GM18502 (cell line): ENCODE measurements at regions not wholly inside any gene's neighbourhood (a gene's known extent, or its start where the extent isn't known, plus 50 kb on each side); places are given as distances from the start of the nearest gene placed in this dataset.
"Not testable (repeated sequence)": the region's sequence is repeated elsewhere in the genome, so short reads cannot be mapped to it uniquely, and the experiment has no call there.

Experiments used
- ATAC-seq: cut with Tn5 transposase; IDR thresholded peaks from one replicate; pipeline ENCODE4 v1.9.1; 2021; ENCODE audit warnings: mild to moderate bottlenecking; ENCODE audit not compliant: unreplicated experiment, poor library complexity

- ATAC-seq = no peak
These were observed 86.1 kb downstream of the RAP2A start for GRCh38 chr13:97520061-97520460.

DNA sequence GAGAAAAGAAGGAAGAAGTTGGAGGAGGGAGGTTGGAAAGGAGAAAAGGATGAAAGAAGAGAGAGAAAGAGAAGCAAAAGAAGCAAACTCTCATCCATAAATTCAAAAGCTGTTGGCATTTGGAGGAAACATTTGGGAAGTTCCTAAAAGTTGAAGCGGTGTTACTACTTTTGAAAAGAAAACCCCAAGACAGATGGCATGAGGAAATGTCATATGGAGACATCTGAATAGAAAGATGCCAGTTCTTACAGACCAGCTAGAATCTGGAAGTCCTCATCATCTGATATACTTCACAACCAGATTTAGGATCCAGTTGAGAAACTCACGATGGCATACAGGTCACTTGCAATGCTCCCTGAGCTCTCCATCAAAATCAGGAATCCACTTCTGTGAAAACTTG is 86.9 kb downstream of the RAP2A start:
- no peak for ATAC-seq

DNA sequence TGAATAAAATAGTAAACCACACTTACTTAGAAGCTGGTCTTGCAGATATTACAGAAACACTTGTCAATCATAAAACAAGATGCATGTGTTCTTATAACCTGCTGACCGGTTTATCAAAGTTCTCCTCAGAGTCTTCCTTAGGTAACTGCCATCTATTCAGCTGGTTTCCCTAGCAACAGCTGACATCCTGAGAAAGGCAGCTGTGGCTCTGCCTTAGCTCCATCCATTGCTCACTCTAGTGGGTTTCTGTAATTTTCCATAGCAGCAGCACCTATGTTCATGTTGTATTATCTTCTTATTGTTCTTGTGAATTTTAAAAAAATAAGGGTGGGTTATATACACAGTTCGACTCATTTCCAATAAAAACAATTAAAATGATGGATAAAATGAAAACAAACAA is 87.8 kb downstream of the RAP2A start:
- no peak for ATAC-seq

DNA sequence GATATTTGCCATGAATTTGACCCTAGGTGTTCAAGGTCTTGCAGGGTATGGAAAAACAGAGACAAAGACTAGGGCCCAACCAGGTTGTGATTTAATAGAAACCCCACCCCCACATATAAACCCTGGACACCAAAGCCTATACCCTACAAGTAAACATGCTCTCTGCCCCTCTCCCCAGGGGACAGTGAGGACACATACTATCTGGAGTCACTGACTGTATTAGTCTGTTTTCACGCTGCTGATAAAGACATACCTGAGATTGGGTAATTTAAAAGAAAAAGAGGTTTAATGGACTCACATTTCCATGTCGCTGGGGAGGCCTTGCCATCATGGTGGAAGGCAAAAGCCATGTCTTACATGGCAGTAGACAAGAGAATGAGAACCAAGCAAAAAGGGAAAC is 88.3 kb downstream of the RAP2A start:
- ATAC-seq = no peak

- no peak for ATAC-seq
These were observed 92.6 kb downstream of the RAP2A start for GRCh38 chr13:97526556-97526955.

GRCh38 chr13:97528518-97528917 is 94.5 kb downstream of the RAP2A start:
- ATAC-seq = no peak

GRCh38 chr13:97534540-97534939 is 100.6 kb downstream of the RAP2A start:
- no peak for ATAC-seq

DNA sequence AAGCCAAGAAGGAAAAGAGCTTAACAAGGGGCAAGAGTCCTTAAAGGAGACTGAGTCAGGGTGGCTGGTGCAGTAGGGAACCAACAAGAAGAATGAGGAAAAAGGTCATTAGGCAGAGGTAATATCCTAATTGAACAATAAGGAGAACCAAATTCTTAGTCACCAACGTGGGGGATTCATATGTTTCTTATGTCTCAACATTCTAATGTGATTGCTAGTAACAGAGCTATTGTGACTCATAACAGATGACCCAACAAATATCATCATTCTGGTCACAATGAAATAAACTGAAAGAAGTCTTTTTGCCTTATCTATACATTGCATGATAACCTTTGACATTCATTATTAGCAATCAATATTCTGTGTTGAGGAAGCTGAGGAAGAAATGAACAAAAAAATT is 101.6 kb downstream of the RAP2A start:
- ATAC-seq = no peak

GRCh38 chr13:97537110-97537509 is 103.1 kb downstream of the RAP2A start:
- peak; percentile 78 for ATAC-seq

- ATAC-seq = no peak
These were observed 104.2 kb downstream of the RAP2A start for GRCh38 chr13:97538203-97538602.

DNA sequence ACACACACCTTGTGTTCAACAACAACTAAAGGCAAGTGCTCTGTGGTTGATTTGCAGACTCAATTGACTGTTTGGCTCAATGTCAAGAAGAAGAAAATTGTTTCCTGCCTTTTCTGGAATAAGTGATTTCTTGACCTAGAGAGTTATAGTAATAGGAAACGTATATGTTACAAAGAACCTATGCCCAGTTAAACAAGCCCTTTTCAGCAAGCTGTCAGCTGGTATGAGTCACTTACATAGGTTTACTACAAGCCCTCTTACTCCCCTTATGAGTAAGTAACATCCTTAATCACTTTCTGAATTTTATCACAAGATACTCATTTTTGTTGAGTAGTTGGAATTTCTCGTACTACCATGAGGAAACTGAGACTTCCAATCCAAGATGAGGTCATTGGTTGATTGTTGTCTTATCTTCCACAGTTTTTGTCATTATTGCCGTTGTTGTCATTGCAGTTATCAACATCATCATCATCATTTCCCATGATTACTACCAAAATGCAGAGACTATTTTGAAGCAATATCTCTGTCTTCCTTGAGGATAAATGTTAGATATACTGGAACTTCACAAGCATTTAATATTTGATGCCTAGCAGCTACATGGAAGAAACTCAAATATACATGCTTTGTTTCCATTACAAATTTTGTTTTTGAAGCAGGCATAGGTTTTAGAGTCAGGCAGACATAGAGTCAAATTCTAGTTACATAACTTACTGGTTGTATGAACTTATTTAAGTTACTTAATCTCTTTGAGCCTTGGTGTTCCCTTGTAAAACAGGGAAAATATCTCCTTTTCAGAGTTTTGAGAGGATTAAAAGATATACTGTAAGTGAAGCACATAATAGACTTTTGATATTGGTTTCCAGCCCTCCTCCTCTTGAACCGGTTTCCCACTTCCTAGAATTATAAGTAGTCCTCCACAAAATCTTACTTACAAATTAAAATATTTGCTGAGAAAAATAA is 106.0 kb downstream of the RAP2A start:
- ATAC-seq = peak; percentile 68

DNA sequence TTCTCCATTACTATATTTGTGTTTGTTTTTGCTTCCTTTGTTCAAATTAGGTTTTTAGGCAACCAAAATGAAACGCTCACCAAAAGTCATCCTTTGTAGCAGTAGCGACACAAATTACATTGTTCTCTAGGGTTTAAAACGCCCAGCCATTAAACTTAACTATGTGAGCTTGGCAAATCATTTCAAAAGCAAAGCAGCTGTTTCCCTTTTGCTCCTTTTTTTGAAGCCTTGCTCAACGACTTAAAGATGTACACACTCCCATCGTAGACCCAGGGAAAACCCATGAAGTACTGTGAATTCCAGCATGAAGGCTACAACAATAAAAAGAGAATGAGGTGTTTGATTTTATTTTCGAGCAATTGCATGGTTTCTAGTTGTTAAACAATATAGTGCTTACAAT is 106.7 kb downstream of the RAP2A start:
- ATAC-seq = no peak

DNA sequence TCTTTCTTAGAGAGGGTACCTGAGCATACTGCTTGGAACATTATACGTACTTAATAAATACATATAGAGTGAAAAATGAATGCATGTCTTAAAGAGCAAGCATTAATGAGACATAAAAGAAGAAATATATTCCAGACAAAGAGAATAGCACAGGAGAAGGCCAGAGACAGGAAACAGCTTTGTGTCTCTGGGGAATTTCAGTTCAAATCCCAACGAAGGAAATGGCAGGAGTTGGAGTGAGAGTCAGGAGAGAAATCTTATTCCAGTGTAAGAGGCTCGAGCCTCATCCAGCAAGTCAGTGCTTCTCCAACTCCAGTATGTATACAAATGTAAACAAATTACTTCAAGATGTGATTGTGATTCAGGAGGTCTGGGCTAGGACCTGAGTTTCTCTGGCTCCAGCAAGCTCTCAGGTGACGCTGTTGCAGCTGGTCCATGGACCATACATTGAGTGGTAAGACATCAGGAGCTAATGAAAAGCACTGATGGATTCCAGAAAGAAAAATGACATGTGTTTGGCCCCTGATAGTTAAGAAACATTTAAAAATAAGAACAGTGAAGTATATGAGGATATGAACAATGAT is 108.2 kb downstream of the RAP2A start:
- ATAC-seq = no peak

DNA sequence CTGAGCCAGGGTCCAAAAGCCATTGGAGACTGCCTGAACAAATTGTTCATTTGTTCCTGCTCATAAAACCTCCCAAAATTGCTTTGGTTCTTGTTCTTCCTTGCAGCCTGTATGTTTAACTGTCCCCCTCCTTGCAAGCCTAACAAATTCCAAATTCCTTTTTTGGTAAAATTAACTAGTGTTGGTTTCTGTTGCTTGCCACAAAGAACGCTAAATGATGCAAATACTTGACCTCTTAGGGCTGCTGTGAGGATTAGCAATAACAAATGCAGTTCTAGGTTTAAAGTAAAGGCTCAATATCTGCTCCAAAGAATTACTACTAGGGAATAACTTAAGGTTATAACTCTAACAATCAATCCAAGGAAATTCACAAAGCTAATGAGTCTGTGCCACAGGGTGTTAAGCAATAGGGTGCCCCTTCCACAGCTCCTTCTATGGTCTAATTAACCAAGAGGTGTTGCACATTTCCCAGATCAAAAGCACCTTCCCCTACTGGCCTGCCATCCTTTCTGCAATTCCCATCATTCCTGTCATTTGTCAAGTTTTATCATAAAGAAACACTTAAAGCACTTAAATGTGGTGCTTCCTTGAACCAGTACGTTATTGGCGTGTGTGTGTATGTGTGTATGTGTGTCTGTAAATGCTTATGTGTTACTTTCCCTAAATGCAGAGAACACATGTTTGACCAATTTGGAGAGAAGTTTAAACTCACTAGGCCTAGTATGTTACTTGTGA is 110.2 kb downstream of the RAP2A start:
- no peak for ATAC-seq

DNA sequence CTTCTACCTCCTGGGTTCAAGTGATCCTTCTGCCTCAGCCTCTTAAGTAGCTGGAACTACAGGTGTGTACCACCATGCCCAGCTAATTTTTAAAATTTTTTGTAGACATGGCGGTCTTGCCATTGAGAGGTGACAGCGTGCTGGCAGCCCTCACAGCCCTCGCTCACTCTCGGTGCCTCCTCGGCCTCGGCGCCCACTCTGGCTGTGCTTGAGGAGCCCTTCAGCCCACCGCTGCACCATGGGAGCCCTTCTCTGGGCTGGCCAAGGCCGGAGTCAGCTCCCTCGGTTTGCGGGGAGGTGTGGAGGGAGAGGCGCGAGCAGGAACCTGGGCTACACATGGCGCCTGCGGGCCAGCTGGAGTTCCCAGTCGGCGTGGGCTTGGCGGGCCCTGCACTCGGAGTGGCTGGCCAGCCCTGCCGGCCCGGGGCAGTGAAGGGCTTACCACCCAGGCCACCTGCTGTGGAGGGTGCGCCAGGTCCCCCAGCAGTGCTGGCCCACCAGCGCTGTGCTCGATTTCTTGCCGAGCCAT is 111.1 kb downstream of the RAP2A start:
- ATAC-seq = not testable (repeated sequence)

GRCh38 chr13:97548138-97548537 is 114.2 kb downstream of the RAP2A start:
- peak; percentile 49 for ATAC-seq

DNA sequence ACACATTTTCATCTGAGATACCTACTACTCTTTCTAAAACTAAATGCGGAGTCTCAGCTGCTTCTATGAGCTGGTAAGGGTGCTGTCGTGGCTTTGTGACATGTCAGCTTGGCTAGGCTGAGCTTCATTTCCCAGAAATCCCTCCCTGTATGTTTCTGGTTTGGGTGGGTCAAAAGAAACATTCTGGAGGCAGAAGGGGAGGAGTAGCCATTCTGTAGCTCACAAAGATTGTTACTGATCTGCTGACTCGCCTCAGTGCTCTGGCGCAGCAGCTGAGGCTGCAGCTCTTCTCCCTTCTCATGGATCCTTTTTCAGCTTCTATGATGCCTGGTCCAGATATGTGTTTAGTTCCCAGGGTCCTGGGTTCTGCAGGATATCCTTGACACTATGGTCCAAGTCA is 114.7 kb downstream of the RAP2A start:
- no peak for ATAC-seq

DNA sequence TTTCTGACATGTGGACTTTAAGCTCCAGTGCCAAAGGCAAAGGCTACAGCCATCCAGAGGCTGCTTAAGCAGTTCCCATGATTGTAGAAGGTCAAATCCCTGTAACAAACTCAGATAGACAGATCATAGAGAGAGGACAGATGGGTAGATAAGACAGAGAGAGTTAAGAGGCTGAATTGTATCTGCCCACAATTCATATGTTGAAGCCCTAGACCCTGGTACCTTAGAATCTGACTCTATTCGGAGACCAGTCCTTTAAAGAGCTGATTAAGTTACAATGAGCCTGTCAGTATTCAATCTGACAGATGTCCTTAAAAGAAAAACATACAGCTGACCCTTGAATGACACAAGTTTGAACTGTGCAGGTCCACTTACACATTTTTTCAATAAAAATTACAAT is 115.2 kb downstream of the RAP2A start:
- ATAC-seq = no peak

DNA sequence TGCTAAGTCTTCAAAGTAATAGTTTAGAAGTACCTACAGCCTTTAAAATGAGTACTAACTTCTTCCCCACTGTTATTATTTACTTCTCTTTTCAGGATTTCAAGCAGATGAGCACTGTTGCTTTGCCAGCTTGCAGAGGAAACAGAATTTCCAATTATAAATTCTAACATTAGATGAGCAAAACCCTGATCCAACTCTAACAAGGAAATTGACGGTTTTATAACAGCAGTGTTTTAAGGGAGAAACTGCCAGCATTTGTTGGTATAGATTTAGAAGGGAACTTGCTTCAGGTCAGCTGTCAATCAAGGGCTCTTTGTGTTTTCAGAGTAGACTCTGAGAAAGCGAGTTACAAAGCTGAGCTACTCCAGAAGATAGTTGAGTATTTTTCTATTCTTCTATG is 120.5 kb downstream of the RAP2A start:
- no peak for ATAC-seq

GRCh38 chr13:97555034-97555433 is 121.1 kb downstream of the RAP2A start:
- ATAC-seq = no peak

DNA sequence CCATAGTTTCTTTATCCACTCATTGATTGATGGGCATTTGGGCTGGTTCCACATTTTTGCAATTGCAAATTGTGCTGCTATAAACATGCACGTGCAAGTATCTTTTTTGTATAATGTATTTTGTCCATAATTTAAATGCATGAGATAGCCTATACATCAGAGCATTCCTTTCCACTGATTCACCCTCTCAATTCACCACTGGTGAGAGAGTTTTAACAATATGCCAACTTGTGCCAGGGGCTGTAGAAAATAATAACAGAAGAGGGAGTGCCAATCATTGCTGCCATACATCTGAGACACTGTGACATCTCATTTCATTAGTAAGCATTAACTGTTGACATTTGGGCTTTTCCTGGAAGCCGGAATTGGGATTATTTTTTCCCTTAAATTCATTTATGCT is 125.1 kb downstream of the RAP2A start:
- no peak for ATAC-seq
